HG03342 (cell line): ENCODE measurements at regions not wholly inside any gene's neighbourhood (a gene's known extent, or its start where the extent isn't known, plus 50 kb on each side); places are given as distances from the start of the nearest gene placed in this dataset.

ENCODE experiments used
- ATAC-seq: cut with Tn5 transposase; IDR thresholded peaks from one replicate; pipeline ENCODE4 v1.9.1; 2021; ENCODE audit warnings: mild to moderate bottlenecking, moderate library complexity; ENCODE audit not compliant: unreplicated experiment

GRCh38 chr16:73546341-73546845 is 498.5 kb upstream of the ZFHX3 start:
- no peak for ATAC-seq

DNA sequence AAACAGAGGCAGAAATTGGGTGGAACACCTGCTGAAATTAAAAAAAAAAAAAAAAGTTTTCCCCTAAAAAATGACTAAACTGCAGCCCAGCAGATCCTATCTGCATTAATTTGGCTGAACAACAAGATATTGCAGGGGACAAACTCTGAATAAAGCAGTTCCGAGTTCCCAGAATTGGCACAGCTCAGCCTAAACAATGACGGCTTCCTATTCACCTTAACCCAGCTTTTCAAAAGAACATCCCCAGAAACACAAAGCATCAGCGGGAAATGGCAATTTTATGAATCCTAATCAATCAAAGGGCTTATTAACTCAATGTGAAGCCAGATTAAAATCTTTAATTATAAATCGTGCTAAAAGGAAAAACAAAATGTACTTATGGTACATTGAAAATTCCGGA is 497.8 kb upstream of the ZFHX3 start:
- ATAC-seq, result no peak

DNA sequence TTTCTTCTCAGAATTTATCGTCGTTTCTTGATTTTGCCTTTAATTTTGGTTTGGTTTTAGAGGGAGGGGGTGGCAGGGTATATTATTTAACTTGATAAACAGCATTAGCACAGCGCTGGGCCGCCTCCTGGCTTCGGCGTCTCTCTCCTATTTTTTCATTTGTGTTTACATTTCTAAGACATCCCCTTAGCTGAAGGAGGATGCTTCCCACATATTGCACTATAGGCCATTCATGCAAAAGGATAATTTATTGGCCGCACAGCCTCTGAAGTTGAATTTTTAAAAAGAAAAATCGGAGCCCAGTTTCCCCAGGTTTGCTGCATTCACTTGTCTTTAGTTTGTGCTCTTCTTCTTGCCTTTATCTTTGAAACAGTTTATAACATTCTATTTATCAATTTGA is 497.4 kb upstream of the ZFHX3 start:
- ATAC-seq, result no peak

DNA sequence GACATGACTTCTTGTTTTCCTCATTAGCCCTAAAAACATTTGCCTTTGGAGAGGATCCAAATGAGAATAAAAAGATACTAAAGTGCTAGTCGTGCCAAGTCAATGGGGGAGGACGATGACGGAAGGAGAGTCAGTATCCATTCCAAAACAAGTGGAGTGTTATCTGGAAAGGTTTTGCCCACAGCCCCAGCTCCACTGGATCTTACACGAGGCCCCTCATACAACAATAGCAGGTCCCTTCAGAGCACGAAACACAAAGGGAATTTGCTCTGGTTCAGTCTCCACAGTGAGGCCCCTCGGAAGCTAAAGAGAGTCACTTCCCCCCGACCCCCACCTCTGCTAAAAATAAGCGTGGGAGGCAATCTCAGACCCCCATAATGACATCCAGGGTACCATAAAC is 496.9 kb upstream of the ZFHX3 start:
- no peak for ATAC-seq

GRCh38 chr16:73543970-73544599 is 496.2 kb upstream of the ZFHX3 start:
- no peak for ATAC-seq

GRCh38 chr16:73543331-73543969 is 495.5 kb upstream of the ZFHX3 start:
- ATAC-seq, result no peak

GRCh38 chr16:73542885-73543284 is 495.0 kb upstream of the ZFHX3 start:
- ATAC-seq, result no peak

GRCh38 chr16:73537921-73538320 is 490.0 kb upstream of the ZFHX3 start:
- no peak for ATAC-seq

DNA sequence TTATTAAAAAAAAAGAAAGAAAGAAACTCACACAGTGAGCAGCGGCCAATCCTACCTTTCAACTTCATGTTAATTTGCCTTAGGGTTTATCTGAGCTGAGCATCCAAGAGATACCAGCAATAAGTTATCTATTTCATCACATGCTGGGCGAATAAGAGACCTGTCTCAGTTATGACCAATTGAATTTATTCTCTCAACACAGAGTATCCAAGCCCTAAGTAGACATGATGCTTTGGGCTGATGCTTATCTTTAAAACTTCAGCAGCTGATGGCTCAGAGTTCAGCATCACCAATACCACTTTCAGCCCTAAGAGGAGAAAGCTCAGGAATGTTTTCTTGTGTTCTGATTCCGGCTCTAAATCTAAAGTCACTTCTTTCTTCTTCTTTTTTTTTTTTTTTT is 489.0 kb upstream of the ZFHX3 start:
- ATAC-seq, result no peak

GRCh38 chr16:73531021-73531420 is 483.1 kb upstream of the ZFHX3 start:
- no peak for ATAC-seq

DNA sequence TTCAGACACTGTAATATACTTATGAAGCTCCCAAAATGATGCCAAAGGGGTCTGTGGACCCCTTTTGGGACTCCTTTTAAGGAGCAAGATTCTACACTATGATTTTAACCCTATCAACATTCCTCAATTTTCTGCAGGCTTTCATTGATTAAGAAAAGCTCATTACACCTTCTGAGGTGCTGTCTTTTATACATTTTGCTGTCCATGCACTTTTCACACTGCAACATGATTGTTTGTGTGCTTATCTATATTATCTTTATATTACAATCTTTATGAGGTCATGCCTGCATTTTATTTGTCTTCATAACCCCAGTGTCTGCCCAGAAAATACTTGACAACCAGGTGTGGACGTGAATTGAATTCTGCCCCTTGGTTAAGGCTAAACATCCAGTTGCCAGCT is 482.6 kb upstream of the ZFHX3 start:
- ATAC-seq, result no peak

GRCh38 chr16:73529303-73530012 is 481.5 kb upstream of the ZFHX3 start:
- no peak for ATAC-seq

DNA sequence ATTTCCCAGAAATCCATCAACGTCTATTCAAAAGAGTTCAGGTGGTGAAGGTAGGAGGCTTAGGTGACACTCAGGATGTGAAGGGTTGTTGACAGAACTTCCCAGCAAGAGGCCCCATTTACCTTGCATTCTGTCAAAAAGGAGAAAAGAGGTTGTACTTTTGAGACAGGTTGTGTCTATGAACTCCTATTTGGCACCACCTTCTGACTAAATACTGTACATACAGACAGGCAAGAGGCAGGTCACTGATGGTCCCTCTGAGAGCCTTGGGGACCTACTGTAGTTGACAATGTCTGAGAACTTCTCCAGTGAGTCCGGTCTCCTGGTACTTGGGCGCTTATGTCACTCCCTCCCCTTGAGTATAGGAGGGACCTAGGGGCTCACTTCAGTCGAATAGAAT is 479.3 kb upstream of the ZFHX3 start:
- ATAC-seq, result no peak

- no peak for ATAC-seq
Observed at GRCh38 chr16:73526011-73526804, 478.3 kb upstream of the ZFHX3 start.

DNA sequence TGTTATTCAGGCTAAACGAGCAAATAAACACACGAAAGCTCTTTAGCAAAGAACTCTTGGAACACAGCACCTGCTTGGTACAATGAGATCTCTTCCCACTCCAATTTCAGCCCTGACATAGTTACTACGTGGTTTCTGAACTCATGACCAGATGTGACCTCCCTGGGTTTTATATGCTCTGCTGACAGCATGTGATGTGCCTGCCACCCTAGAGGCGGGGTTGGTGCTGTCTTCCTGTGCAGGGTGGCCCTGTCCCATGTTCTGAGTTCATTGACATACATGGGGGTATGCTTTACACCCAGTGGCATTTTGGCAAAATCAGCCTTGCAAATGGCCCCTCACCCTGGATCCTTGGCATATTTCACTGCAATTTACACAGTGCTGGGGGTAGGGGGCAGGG is 475.3 kb upstream of the ZFHX3 start:
- ATAC-seq, result no peak

- ATAC-seq, result no peak
Observed at GRCh38 chr16:73521499-73521898, 473.6 kb upstream of the ZFHX3 start.

GRCh38 chr16:73515616-73516015 is 467.7 kb upstream of the ZFHX3 start:
- no peak for ATAC-seq

DNA sequence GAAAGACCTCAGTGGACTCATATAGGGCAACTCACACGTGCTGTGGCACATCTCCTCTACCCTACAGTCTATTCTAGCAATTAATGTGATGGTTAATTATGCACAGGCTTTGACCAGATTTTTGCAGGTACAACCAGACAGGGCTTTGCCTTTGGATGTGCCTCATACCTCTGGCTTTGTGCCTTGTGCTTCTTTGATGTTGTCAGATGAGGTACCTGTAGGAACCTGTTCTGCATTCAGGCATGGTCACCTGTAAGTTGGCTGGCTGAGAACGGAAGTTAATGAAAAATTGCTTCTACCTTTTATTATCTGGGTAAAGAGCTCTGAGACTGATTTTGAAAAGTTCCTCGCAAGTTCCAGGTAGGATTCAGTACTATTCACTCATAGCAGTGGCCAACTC is 462.9 kb upstream of the ZFHX3 start:
- no peak for ATAC-seq

DNA sequence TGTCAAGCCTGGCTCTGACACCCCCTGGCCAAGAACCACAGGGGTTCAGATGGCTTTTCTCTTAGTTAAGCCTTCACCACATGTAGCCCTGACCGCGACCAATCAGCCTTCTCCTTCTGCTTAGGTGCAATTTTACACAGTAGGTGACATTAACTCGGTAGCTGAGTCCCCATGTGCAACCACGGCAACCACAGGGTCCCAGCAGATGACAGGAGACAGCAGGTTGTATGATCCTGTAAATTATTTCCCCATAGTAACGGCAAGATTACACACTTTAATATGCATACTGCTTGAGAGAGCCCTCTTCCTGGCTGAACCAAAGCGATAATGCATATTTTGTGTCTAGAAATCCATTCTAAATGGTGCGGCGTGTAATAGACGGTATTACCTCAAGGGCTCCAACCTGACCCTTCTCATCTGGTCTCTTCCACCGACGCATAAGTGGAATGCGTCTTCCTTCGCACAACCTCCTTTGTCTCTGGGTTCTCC is 458.7 kb upstream of the ZFHX3 start:
- no peak for ATAC-seq

DNA sequence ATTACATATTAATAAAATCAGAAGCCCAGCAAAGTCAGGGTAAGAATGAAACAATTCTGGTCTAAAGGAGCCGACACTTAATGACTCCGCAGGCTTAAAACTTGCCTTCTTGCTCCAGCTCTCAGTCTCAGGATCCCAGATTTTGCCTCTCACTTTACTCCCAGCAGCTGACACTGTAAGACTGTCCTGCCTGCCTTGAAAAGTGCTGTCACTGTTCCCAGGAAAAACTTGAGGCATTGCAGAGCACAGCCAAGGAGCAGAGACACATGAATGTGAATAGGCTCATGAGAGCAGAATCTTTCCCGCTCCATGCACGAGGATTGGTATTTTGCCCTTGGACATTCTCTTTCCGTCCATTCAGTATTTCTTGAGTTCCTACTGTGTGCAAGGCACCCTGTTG is 457.6 kb upstream of the ZFHX3 start:
- no peak for ATAC-seq
